Lung (tissue), 11 donors: ENCODE measurements at regions not wholly inside any gene's neighbourhood (a gene's known extent, or its start where the extent isn't known, plus 50 kb on each side); places are given as distances from the start of the nearest gene placed in this dataset.
"Not testable (repeated sequence)": the region's sequence is repeated elsewhere in the genome, so short reads cannot be mapped to it uniquely, and the experiment has no call there.

Experiments
- ATAC-seq: fragments of 200-7000 bp; cut with Tn5 transposase; one replicate; pipeline ENCODE4 v1.9.1; 2020; ENCODE audit warnings: moderate number of reproducible peaks; ENCODE audit not compliant: insufficient read depth, low FRiP score
- DNase-seq, 3 donors: peaks; one replicate each; pipeline ENCODE4 v3.0.0-alpha.2; 2013 to 2017
- H3K27ac ChIP-seq, 2 donors: one replicate each; pipeline ENCODE4 v1.5.1; 2013; ENCODE audit warnings: mild to moderate bottlenecking in 2 of 2, moderate library complexity in 2 of 2, control low read depth in 1 of 2, inconsistent platforms in 1 of 2, low read depth in 1 of 2, low read length in 1 of 2
- H3K27me3 ChIP-seq, 3 donors: one replicate each; pipeline ENCODE4 v1.5.1; 2013; ENCODE audit warnings: low read length in 2 of 3; ENCODE audit not compliant: control insufficient read depth in 3 of 3, insufficient read depth in 3 of 3
- H3K36me3 ChIP-seq, 4 donors: one replicate each; pipeline ENCODE4 v1.5.1; 2013; ENCODE audit warnings: low read length in 4 of 4, mild to moderate bottlenecking in 1 of 4, moderate library complexity in 1 of 4; ENCODE audit not compliant: control insufficient read depth in 4 of 4, insufficient read depth in 4 of 4
- H3K4me1 ChIP-seq, 5 donors: one replicate each; pipeline ENCODE4 v1.5.1; 2013; ENCODE audit warnings: low read length in 5 of 5, mild to moderate bottlenecking in 2 of 5, moderate library complexity in 1 of 5; ENCODE audit not compliant: control insufficient read depth in 5 of 5, insufficient read depth in 5 of 5
- H3K4me3 ChIP-seq: one replicate; pipeline ENCODE4 v1.5.1; 2013; ENCODE audit warnings: mild to moderate bottlenecking, control low read depth, moderate library complexity
- H3K9ac ChIP-seq, 2 donors: one replicate each; pipeline ENCODE4 v1.5.1; 2013; ENCODE audit warnings: low read length in 2 of 2, control low read depth in 1 of 2; ENCODE audit not compliant: insufficient read depth in 1 of 2
- H3K9me3 ChIP-seq, 4 donors: one replicate each; pipeline ENCODE4 v1.5.1; 2013; ENCODE audit warnings: low read length in 3 of 4, mild to moderate bottlenecking in 1 of 4, moderate library complexity in 1 of 4; ENCODE audit not compliant: control insufficient read depth in 4 of 4, insufficient read depth in 3 of 4
- WGBS, 2 donors: extraction: QIAGEN DNeasy Blood & Tissue Kit; methylation state at CpG; one replicate each; pipeline ENCODE4 v1.1.7; 2013; 5-methylcytosine and 5-hydroxymethylcytosine counted together
- TF ChIP-seq, protein P1 (sequence below): IDR thresholded peaks from 2 replicates; pipeline ENCODE4 v1.5.1; 2012; ENCODE audit warnings: mild to moderate bottlenecking; ENCODE audit errors: control extremely low read depth, extremely low read depth
- donor health status: control.
- donor health status: control.
- donor health status: Bipolar disorder and iron deficiency.
- donor health status: healthy.
- donor health status: DM: yes; HTN: yes; CAD: no.

DNA sequence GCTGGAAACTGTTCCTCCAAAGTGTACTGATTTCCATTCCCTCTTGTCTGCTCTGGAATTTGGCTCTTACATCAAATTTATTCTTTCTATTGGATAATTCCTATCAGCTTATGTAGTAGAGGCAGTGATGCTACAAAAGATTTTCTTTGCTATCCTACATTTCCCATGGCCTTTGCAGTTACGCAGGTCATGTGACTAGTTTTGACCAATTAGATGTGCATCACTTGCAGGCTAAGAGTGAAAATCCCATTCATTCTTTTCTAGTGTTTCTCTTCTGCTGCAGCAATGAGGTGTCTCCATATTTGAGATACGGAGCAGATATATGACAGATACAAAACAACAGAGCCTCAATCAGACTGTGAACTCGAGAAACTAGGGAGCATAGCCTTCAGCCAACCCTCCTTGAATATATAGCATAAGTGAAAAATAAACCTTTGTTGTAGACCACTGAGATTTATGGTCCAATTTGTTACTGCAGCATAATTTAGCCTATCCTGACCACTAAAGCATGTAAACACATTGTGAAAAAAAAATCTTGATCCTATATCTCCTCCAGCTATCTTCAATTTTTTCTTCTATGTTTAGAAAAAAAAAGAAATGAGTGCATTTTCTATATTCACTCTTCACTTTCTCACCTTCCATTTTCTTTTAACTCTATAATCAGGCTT lies 102.0 kb downstream of the HNMT start:
- no peak for ATAC-seq
- no peak for DNase-seq
- Histone ChIP-seq H3K4me1 (no peaks in the 10 kb centered on the region), H3K27me3 (no peaks in the 10 kb centered on the region), H3K36me3 (no peaks in the 10 kb centered on the region), H3K9ac (no peak overlapping the region), H3K9me3 (no peaks in the 10 kb centered on the region), H3K27ac (no peak overlapping the region), H3K4me3 (no peak overlapping the region)
- TF ChIP-seq, protein P1, sequence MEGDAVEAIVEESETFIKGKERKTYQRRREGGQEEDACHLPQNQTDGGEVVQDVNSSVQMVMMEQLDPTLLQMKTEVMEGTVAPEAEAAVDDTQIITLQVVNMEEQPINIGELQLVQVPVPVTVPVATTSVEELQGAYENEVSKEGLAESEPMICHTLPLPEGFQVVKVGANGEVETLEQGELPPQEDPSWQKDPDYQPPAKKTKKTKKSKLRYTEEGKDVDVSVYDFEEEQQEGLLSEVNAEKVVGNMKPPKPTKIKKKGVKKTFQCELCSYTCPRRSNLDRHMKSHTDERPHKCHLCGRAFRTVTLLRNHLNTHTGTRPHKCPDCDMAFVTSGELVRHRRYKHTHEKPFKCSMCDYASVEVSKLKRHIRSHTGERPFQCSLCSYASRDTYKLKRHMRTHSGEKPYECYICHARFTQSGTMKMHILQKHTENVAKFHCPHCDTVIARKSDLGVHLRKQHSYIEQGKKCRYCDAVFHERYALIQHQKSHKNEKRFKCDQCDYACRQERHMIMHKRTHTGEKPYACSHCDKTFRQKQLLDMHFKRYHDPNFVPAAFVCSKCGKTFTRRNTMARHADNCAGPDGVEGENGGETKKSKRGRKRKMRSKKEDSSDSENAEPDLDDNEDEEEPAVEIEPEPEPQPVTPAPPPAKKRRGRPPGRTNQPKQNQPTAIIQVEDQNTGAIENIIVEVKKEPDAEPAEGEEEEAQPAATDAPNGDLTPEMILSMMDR: no peak
- 91 to 92% methylated on average over 3 of the region's 3 CpGs for WGBS, 2 donors

DNA sequence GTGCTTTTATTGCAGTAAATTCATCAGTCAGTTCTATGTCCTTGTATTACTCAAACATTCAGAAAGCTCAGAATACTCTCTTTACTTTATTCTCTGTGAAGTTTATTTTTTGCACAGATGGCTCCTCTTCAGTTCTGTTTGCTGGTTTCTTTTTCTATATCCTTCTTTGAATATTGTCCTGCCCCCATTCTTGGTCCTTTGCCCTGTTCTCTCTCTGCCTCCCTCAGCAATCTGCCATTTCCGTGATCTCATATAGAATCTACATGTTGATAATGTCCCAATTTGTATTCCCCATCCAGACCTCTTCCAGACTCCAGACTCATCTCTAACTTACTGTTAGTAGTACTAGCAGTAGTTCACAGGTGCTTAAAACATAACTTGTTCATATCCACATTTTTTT lies 102.6 kb downstream of the HNMT start:
- 89 to 92% methylated on average over 1 of the region's 1 CpG for WGBS, 2 donors
- no peak overlapping the region for H3K4me3 ChIP-seq
- H3K36me3 ChIP-seq: no peaks in the 10 kb centered on the region
- DNase-seq (no peak), ATAC-seq (no peak)
- no peak overlapping the region for H3K9ac ChIP-seq
- H3K27me3 ChIP-seq: no peaks in the 10 kb centered on the region
- H3K4me1 ChIP-seq: no peaks in the 10 kb centered on the region
- H3K27ac ChIP-seq: no peak overlapping the region
- TF ChIP-seq, protein P1: no peak
- no peaks in the 10 kb centered on the region for H3K9me3 ChIP-seq

DNA sequence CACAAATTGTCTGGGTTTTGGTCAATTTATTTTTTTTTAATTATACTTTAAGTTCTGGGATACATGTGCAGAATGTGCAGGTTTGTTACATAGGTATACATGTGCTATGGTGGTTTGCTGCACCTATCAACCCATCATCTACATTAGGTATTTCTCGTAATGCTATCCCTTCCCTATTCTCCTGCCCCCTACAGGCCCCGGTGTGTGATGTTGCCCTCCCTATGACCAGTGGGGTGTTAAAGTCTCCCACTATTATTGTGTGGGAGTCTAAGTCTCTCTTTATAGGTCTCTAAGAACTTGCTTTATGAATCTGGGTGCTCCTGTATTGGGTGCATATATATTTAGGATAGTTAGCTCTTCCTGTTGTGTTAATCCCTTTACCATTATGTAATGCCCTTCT lies 104.4 kb downstream of the HNMT start:
- not testable (repeated sequence) for ATAC-seq, H3K27ac ChIP-seq, H3K36me3 ChIP-seq, H3K4me3 ChIP-seq, H3K9ac ChIP-seq, H3K27me3 ChIP-seq, DNase-seq, H3K9me3 ChIP-seq, H3K4me1 ChIP-seq
- WGBS, 2 donors: 88 to 92% methylated on average over 2 of the region's 2 CpGs

DNA sequence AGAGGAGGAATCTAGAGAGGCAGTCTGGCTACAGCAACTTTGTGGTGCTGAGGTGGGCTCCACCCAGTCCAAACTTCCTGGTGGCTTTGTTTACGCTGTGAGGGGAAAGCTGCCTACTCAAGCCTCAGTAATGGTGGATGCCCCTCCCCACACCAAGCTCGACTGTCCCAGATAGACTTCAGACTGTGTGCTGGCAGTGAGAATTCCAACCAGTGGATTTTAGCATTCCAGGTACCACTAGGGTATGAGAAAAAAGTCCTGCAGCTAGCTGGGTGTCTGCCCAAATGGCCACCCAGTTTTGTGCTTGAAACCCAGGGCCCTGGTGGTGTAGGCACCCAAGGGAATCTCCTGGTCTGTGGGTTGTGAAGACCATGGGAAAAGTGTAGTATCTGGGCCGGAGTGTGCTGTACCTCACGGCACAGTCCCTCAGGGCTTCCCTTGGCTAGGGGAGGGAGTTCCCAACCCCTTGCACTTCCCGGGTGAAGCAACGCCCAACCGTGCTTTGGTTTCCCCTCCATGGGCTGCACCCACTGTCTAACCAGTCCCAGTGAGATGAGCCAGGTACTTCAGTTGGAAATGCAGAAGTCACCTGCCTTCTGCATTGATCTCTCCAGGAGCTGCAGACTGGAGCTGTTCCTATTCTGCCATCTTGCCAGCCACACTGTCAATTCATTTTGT lies 106.9 kb downstream of the HNMT start:
- H3K27ac ChIP-seq, H3K9me3 ChIP-seq, DNase-seq, ATAC-seq, H3K9ac ChIP-seq, H3K4me1 ChIP-seq, H3K27me3 ChIP-seq, H3K4me3 ChIP-seq, H3K36me3 ChIP-seq: not testable (repeated sequence)
- 85 to 90% methylated on average over 7 of the region's 7 CpGs for WGBS, 2 donors
